Stimulated activated CD4-positive, alpha-beta T cell treated with anti-CD3 and anti-CD28 coated beads, Interleukin-2, amount 100 ng/mL, for 4 hours (primary cell): ENCODE measurements at regions not wholly inside any gene's neighbourhood (a gene's known extent, or its start where the extent isn't known, plus 50 kb on each side); places are given as distances from the start of the nearest gene placed in this dataset.
A peak's percentile ranks its signal among the peaks of the same experiment; 100 is the strongest.
"Not testable (repeated sequence)": the region's sequence is repeated elsewhere in the genome, so short reads cannot be mapped to it uniquely, and the experiment has no call there.

Experiments
- DNase-seq: peaks from one replicate; pipeline ENCODE4 v3.0.0-alpha.2; 2020; ENCODE audit warnings: low read depth

- peak; percentile 97 for DNase-seq
These were observed 5393.1 kb upstream of the TPTE start for GRCh38 chr21:5128261-5128660.

DNA sequence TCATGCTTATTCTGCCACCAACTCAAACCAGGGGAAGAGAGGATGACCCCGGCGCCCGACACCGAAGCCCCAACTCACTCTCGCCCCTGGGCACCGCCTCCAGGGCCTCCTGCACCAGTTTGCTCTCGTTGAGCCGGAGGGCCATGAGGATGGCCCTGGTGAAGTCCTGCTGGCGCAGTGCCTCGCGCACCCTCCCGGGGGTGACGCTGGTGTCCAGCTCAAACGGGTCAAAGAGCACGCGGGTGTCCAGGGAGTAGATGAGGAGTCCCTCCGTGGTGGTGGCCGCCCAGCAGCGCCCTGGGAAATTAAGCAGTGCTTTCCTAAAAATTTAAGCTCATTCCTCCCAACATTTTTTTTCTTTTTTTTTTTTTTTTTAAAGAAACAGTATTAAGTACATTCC lies 5387.6 kb upstream of the TPTE start:
- DNase-seq = not testable (repeated sequence)

DNA sequence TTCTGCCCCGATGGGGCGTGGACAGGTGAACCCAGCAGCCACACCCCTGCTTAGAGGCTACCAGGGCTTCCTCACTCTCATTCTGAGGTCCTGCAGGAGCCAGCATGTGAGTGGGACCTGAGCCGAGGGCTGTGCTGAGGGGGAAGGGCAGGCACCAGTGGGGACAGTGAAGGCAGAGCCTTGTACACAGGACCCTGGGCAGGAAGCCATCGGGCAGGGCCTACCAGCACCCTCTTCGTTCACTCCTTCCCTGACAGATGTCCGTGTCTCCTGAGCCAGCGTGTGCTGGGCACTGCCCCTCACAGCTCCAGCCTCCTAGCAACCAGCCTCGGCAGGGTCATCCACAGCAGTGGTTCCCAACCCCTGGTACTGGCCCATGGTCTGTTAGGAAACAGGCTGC lies 5385.0 kb upstream of the TPTE start:
- DNase-seq = not testable (repeated sequence)

- not testable (repeated sequence) for DNase-seq
These were observed 5384.4 kb upstream of the TPTE start for GRCh38 chr21:5137006-5137405.

- not testable (repeated sequence) for DNase-seq
These were observed 5382.7 kb upstream of the TPTE start for GRCh38 chr21:5138687-5139086.

GRCh38 chr21:5139528-5139927 lies 5381.9 kb upstream of the TPTE start:
- not testable (repeated sequence) for DNase-seq

DNA sequence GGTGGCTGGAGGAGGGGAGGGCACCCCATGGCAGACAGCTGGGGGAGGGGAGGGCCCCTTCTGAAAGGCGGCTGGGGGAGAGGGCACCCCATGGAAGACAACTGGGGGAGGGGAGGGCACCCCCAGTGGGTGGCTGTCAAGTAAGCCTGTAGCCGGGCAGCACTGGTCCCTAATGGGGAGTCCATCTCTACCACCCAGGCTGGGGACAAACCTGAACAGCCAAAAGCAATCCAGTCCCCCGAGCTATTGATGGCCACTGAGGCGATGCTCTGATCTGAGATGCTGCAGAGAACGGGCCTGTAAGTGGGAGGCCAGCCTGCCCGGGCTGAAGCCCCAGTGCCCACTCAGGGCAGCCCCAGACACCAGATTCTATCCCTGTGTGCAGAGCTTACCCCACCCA lies 5378.4 kb upstream of the TPTE start:
- DNase-seq = not testable (repeated sequence)

DNA sequence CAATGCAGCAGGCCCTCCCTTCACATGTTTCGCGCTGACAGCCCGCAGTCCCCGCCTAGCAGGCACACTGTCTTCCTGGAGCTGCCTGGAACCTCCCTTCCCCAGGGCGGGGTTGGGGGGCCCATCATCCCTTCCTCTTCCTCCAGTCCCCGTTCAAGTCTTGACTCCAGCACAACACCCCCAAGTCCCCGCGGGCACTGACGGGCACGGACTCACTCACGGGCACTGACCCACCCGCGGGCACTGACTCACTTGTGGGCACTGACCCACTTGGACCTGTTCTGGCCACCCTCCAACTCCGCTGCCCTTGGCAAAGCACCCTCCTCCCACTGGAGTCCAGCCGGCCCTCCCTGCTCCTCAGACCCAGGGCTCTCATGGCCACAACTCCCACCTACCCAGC lies 5376.7 kb upstream of the TPTE start:
- DNase-seq = not testable (repeated sequence)

DNA sequence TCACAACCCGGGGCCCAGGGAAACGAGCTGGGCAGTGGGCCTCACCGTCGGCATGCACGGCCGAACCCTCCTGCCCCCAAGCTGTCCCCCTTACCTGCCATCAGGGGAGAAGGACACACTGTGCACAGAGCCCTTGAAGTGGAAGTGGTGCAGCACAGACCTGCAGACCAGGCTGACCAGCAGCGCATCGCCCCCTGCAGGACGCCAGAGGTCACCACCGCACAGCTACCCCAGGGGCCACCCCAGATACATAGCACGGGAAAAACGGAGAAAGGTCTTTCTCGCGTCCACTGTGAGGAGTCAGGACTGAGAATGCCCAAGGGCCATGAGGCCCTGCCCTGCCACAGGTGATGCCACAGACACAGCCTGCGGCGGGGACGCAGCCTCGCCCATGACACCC lies 5373.7 kb upstream of the TPTE start:
- not testable (repeated sequence) for DNase-seq

- not testable (repeated sequence) for DNase-seq
These were observed 5372.2 kb upstream of the TPTE start for GRCh38 chr21:5149222-5149621.

GRCh38 chr21:5153842-5154640 lies 5367.3 kb upstream of the TPTE start:
- DNase-seq = not testable (repeated sequence)

DNA sequence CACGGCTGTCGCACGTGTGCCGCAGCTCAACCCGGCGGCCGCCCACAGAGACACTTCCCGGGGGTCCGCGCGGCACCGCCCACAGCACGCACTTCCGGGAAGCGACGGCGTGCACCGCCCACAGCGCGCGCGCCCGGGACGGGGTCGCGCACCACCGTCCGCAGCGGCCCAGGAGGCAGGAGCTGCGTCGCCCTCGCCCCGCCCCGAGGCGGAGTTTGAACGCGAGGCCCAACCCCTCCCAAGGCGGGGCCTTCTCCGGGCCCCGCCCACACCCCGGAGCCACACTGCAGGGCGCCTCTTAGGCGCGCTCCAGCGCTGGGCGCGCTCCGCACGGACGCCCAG lies 5366.8 kb upstream of the TPTE start:
- DNase-seq = peak; percentile 79

DNA sequence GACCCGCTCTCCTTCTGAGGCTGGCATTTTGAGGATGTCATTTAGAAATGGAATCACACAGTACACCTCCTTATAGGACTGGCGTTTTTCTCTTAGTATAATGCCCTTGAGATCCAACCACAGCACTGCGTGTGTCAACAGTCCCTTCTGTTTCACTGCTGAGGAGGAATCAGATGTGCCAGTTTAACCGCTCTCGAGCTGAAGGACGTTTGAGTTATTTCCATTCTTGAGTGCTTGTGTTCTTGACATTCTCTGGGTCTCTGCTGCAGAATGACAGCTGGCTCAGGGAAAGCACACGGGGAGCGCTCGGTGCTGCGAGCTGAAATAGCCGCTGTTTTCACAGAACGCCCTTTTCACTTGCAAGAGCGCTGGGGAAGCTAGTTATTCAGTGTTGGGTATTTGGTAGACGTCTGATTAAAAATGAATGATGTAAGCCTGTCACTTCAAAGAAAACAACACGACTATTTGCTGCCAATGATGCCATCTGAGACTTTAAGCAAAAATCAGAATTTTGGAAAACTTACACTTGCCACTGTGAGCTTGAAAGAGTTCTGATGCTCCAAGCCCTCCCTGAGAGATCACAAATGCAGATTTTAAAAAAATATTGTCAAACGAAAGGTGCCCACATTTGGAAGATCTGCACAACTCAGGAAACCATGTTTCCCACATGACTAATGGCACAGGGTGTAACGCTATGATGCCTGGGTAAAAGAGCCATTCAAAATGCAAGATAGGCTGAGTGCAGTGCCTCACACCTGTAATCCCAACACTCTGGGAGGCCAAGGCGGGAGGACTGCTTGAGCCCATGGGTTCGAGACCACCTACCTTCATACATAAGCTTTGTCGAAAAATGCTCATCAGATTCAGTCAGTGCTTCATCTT lies 5358.4 kb upstream of the TPTE start:
- DNase-seq = not testable (repeated sequence)

- not testable (repeated sequence) for DNase-seq
These were observed 5355.6 kb upstream of the TPTE start for GRCh38 chr21:5165829-5166228.
